ENCODE measurements at regions not wholly inside any gene's neighbourhood (a gene's known extent, or its start where the extent isn't known, plus 50 kb on each side); places are given as distances from the start of the nearest gene placed in this dataset.
"Not testable (repeated sequence)": the region's sequence is repeated elsewhere in the genome, so short reads cannot be mapped to it uniquely, and the experiment has no call there.

DNA sequence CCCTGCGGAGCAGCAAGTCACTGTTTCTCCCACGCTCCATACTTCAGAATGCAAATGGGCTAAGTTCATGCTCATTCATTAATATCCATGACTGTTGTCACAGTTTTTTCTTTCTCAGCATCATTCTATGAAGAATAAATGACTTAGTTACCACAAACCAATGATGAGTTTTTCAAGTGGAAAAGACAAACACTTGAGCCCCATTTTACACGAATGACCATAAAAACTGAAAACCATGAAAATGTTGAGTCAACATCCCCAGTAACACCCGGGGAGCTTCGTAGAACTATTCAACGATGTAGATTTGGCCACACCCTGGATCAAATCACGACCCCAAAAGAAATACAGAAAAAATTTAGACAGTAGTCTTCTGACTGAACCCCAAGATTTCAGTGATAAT, 99.8 kb upstream of the GJB6 start:
- Mint-ChIP-seq H3K27me3 (no peaks in the 10 kb centered on the region), H3K4me3 (no peak overlapping the region), H3K4me1 (peaks cover 2% of the 10 kb centered on the region), H3K27ac (no peak overlapping the region), H3K9me3 (peaks cover 9 to 13% of the 10 kb centered on the region in 2 donors)
- DNase-seq (no peak), ATAC-seq (no peak)

GRCh38 chr13:20331419-20331818, 99.3 kb upstream of the GJB6 start:
- no peaks in the 10 kb centered on the region for H3K4me1 Mint-ChIP-seq
- no peak overlapping the region for H3K4me3 Mint-ChIP-seq
- DNase-seq = no peak
- peaks cover 9 to 16% of the 10 kb centered on the region in 2 donors for H3K9me3 Mint-ChIP-seq
- no peak for ATAC-seq
- H3K27ac Mint-ChIP-seq = no peak overlapping the region
- no peaks in the 10 kb centered on the region for H3K27me3 Mint-ChIP-seq

DNA sequence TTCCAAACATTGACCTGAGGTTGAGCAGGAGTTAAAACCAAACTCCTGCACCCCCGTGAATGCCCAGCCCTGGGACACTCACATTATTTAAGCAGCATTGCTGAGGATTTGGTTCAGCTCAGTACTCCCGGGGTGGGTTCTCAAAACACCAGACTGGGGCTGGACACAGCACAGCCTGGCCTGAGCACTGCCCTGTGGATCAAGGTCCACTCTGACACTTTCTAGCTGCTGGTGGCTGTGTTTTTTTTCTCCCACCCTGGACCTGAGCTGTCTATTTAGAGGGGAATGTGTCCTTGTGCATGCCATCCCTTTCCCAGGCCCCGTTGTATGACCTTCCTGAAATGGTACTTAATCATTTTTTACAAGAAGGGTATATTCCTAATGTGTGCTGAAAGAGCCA, 94.7 kb upstream of the GJB6 start:
- H3K27ac Mint-ChIP-seq = no peak overlapping the region
- no peaks in the 10 kb centered on the region for H3K27me3 Mint-ChIP-seq
- H3K4me3 Mint-ChIP-seq = no peak overlapping the region
- ATAC-seq (no peak), DNase-seq (no peak)
- H3K4me1 Mint-ChIP-seq = no peaks in the 10 kb centered on the region
- H3K9me3 Mint-ChIP-seq = peaks cover 18 to 40% of the 10 kb centered on the region in 2 donors

- Mint-ChIP-seq H3K27me3 (peaks cover 5% of the 10 kb centered on the region), H3K4me3 (no peak overlapping the region), H3K9me3 (peaks cover 18 to 40% of the 10 kb centered on the region in 2 donors), H3K4me1 (no peaks in the 10 kb centered on the region), H3K27ac (no peak overlapping the region)
- DNase-seq (no peak), ATAC-seq (no peak)
Observed at GRCh38 chr13:20326276-20326675, 94.2 kb upstream of the GJB6 start.

- no peak for ATAC-seq
- DNase-seq = no peak
- Mint-ChIP-seq H3K27ac (peak overlapping the region in 1 of 2 donors; percentile 76), H3K4me3 (no peak overlapping the region), H3K27me3 (peaks cover 25% of the 10 kb centered on the region), H3K9me3 (peaks cover 9 to 20% of the 10 kb centered on the region in 2 donors), H3K4me1 (no peaks in the 10 kb centered on the region)
Observed at GRCh38 chr13:20320885-20321284, 88.8 kb upstream of the GJB6 start.

DNA sequence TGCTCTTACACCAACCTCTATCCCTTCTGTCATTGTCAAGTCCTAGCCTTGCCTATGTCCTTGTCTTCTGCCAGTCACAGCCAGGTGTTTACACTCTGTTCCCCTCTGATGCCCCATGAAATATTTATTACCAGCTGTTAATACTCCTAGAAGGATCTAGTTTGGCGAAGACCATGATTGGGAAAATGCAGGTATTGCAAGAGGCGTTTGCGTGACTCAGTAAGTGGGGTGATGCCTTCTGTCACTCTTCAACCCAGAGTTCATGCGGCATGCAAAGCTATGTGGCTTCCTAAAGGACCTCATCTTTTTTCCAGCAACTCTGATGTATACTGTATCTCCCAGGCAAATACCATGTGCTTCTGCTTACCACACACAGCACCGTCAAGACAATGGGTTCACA, 81.8 kb upstream of the GJB6 start:
- Mint-ChIP-seq H3K4me3 (no peak overlapping the region), H3K9me3 (no peaks in the 10 kb centered on the region), H3K27me3 (peaks cover under 1% of the 10 kb centered on the region), H3K27ac (no peak overlapping the region), H3K4me1 (no peaks in the 10 kb centered on the region)
- DNase-seq (no peak), ATAC-seq (no peak)

DNA sequence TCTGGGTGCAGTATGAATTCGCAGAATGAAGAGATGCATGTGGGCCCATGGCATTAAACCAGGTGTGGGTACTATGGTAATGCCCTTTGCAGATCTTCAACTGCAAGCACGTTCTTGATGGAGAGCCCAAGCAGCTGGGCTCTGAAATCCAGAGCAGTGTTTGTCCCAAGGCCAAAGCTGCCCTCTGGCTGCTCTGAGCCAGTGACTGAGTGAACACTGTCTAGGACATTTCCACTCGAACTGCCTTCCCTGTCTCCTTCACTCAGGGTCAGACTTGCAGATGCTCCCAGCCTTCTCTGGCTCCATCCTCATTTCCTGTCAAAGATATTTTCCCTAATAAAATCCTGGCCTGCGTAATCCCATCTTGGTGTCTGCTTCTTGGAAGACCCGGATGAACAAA, 80.2 kb upstream of the GJB6 start:
- Mint-ChIP-seq H3K9me3 (peaks cover 11% of the 10 kb centered on the region in 2 donors), H3K27ac (no peak overlapping the region), H3K27me3 (no peaks in the 10 kb centered on the region), H3K4me3 (no peak overlapping the region), H3K4me1 (no peaks in the 10 kb centered on the region)
- no peak for ATAC-seq
- DNase-seq = no peak

GRCh38 chr13:20311596-20311995, 79.5 kb upstream of the GJB6 start:
- no peak for ATAC-seq
- no peak for DNase-seq
- no peaks in the 10 kb centered on the region for H3K4me1 Mint-ChIP-seq
- H3K9me3 Mint-ChIP-seq = peaks cover 13 to 14% of the 10 kb centered on the region in 2 donors
- no peak overlapping the region for H3K4me3 Mint-ChIP-seq
- H3K27ac Mint-ChIP-seq = no peak overlapping the region
- H3K27me3 Mint-ChIP-seq = no peaks in the 10 kb centered on the region

DNA sequence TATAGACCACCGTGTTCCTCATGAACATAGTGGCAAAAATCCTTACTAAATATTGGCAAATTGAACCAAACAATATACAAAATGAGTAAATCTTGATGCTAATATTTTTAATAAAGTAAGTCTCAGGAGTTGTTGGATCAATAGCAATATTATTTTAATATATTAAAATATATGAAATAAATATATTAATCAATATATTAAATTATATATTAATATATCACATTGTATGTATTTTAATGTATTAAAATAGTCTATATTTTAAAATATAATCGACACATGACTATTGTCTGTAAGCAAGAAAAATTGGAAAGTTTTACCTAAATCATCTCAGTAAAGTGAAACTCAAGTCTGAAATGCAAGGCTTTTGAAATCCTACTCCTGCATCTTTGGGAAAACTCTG, 78.9 kb upstream of the GJB6 start:
- H3K27me3 Mint-ChIP-seq = no peaks in the 10 kb centered on the region
- no peak for ATAC-seq
- no peak overlapping the region for H3K27ac Mint-ChIP-seq
- H3K4me3 Mint-ChIP-seq = no peak overlapping the region
- DNase-seq = no peak
- H3K9me3 Mint-ChIP-seq = peaks cover 13 to 14% of the 10 kb centered on the region in 2 donors
- H3K4me1 Mint-ChIP-seq = no peaks in the 10 kb centered on the region

DNA sequence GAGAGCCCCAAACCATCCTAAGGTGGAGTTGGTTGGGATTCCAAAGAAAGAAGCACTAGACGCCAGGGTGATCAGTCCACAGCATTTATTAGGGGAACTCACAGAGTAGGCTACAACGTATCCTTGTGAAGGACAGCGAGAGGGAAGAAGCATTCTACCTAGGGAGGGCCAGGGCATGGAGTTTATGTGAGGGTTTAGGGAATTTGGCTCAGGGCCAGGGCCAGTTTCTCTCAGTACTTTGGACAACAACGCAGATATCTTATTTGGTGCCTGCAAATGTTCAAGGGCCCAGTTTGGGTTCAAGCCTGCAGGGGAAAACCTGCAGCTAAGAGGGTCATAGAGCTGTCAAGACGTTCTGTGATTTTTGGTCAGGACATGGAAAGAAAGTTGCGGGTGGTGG, 73.9 kb upstream of the GJB6 start:
- Mint-ChIP-seq H3K4me1 (peaks cover 11% of the 10 kb centered on the region), H3K27ac (no peak overlapping the region), H3K9me3 (peaks cover 13 to 14% of the 10 kb centered on the region in 2 donors), H3K27me3 (peaks cover 27% of the 10 kb centered on the region), H3K4me3 (no peak overlapping the region)
- no peak for DNase-seq
- no peak for ATAC-seq

DNA sequence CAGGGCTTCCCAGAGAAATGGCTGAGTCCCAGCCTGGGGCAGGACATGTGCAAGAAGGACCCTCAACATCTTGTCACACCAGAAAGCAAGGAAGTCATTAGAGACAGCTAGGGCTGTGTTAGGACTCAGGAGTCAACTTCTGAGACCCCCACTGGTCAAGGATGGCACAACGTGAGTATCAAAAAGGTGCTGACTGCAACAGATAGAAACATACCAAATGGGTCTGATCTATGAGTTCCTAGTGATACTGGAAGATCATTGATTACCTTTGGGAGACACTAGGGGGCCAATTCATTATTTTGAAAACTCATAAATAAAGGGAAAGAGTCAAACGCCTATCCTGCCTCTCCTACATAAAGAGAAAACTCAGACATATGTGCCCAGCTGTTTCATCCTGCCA, 73.5 kb upstream of the GJB6 start:
- Mint-ChIP-seq H3K4me1 (peaks cover 12% of the 10 kb centered on the region), H3K27me3 (peaks cover 31% of the 10 kb centered on the region), H3K9me3 (peaks cover 13 to 14% of the 10 kb centered on the region in 2 donors), H3K27ac (no peak overlapping the region), H3K4me3 (no peak overlapping the region)
- no peak for ATAC-seq
- DNase-seq = no peak

- Mint-ChIP-seq H3K27me3 (peaks cover 46% of the 10 kb centered on the region), H3K4me1 (peaks cover 12% of the 10 kb centered on the region), H3K9me3 (peaks cover 13 to 14% of the 10 kb centered on the region in 2 donors)
- ATAC-seq, DNase-seq, H3K27ac Mint-ChIP-seq, H3K4me3 Mint-ChIP-seq: not testable (repeated sequence)
Observed at GRCh38 chr13:20304061-20304460, 71.9 kb upstream of the GJB6 start.

GRCh38 chr13:20303636-20304035, 71.5 kb upstream of the GJB6 start:
- peaks cover 51% of the 10 kb centered on the region for H3K27me3 Mint-ChIP-seq
- no peak overlapping the region for H3K27ac Mint-ChIP-seq
- H3K9me3 Mint-ChIP-seq = peaks cover 13 to 14% of the 10 kb centered on the region in 2 donors
- no peak overlapping the region for H3K4me3 Mint-ChIP-seq
- H3K4me1 Mint-ChIP-seq = peaks cover 12% of the 10 kb centered on the region
- DNase-seq (no peak), ATAC-seq (no peak)

DNA sequence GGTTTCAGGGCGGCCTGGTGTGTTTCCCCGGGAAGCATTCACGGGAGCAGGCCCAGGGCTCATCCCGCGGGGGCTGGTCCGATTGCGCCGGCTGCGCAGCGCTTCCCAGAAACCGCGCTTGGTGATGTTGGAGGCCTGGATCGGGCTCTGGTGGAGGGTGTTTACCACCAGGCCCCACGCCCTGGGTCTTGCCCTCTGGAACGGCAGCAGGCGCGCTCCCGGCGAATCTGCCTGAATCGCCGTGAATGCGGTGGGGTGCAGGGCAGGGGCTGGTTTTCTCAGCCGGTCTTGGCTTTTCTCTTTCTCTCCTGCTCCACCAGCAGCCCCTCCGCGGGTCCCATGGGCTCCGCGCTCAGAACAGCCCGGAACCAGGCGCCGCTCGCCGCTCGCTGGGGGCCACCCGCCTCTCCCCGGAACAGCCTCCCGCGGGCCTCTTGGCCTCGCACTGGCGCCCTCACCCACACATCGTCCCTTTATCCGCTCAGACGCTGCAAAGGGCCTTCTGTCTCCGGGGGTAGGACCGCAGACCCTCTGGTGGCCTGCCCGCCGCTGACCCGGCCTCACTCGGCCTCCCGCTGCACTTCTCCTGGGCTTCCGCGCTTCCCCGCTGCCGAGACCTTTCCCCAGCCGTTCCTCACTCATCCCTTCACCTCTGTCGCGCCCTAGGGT, 69.4 kb upstream of the GJB6 start:
- Mint-ChIP-seq H3K27me3 (peaks cover 56% of the 10 kb centered on the region), H3K27ac (peak overlapping the region in 1 of 2 donors; percentile 59), H3K4me3 (peak overlapping the region; percentile 29 to 60), H3K4me1 (peaks cover 12% of the 10 kb centered on the region), H3K9me3 (no peaks in the 10 kb centered on the region)
- ATAC-seq (no peak), DNase-seq (no peak)

GRCh38 chr13:20301015-20301402, 68.9 kb upstream of the GJB6 start:
- H3K27me3 Mint-ChIP-seq = peaks cover 56% of the 10 kb centered on the region
- no peak overlapping the region for H3K27ac Mint-ChIP-seq
- no peak for ATAC-seq
- no peak overlapping the region for H3K4me3 Mint-ChIP-seq
- DNase-seq = no peak
- H3K4me1 Mint-ChIP-seq = peaks cover 12% of the 10 kb centered on the region
- H3K9me3 Mint-ChIP-seq = no peaks in the 10 kb centered on the region

DNA sequence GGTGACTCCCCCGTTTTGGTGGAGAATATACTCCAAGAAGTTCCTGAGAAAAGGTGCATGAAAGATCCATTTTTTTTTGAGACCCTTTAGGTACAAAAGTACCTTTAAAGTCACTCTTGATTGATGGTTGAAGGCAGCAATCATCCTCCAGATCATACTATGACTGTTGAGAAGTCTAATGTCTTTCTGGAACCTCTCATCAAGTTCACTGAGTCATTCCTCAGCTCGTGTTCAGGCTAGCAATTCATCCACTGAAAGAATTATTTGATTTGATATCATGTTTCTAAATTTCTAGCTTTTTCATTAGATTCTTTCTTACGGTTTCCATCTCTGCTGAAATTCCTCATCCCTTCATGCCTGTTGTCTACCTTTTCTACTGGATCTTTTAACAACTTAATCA, 65.1 kb upstream of the GJB6 start:
- Mint-ChIP-seq H3K4me1 (peaks cover 11% of the 10 kb centered on the region), H3K9me3 (no peaks in the 10 kb centered on the region), H3K27ac (no peak overlapping the region), H3K4me3 (no peak overlapping the region), H3K27me3 (peaks cover 41% of the 10 kb centered on the region)
- DNase-seq (no peak), ATAC-seq (no peak)

- H3K4me1 Mint-ChIP-seq = peaks cover under 1% of the 10 kb centered on the region
- H3K27me3 Mint-ChIP-seq = peaks cover 29% of the 10 kb centered on the region
- DNase-seq = no peak
- no peak for ATAC-seq
- no peaks in the 10 kb centered on the region for H3K9me3 Mint-ChIP-seq
- H3K27ac Mint-ChIP-seq = no peak overlapping the region
- no peak overlapping the region for H3K4me3 Mint-ChIP-seq
Observed at GRCh38 chr13:20295956-20296355, 63.8 kb upstream of the GJB6 start.
